ENCODE measurements at regions not wholly inside any gene's neighbourhood (a gene's known extent, or its start where the extent isn't known, plus 50 kb on each side); places are given as distances from the start of the nearest gene placed in this dataset.

GRCh38 chr15:94053626-94054025 is 177.7 kb upstream of the MCTP2 start:
- Histone ChIP-seq H3K36me3 (replicated peaks; ENCODE audit: insufficient read depth, low read depth) (no peaks in the 10 kb centered on the region), H3K4me1 (ENCODE audit: insufficient read depth) (peaks cover 3% of the 10 kb centered on the region), H3K27ac (no peak overlapping the region), H2AFZ (no peak overlapping the region), H3K4me3 (no peak overlapping the region), H3K4me2 (no peak overlapping the region), H3K9me3 (ENCODE audit: low read depth) (no peaks in the 10 kb centered on the region), H4K20me1 (ENCODE audit: insufficient read depth, poor library complexity, severe bottlenecking) (no peaks in the 10 kb centered on the region), H3K79me2 (no peaks in the 10 kb centered on the region), H3K9me2 (replicated peaks; ENCODE audit: insufficient read depth) (no peaks in the 10 kb centered on the region), H3K27me3 (no peaks in the 10 kb centered on the region)
- DNase-seq (ENCODE audit: low spot score), result no peak
- TF ChIP-seq CTCF (IDR thresholded peaks at IDR 0.05; ENCODE audit: poor library complexity) (no peak), EZH2phosphoT487 (IDR thresholded peaks at IDR 0.05; ENCODE audit: low read depth, severe bottlenecking, unreplicated experiment) (no peak), EZH2 (IDR thresholded peaks at IDR 0.05; ENCODE audit: borderline replicate concordance) (no peak)

- Histone ChIP-seq H2AFZ (no peak overlapping the region), H3K27ac (no peak overlapping the region)
- WGBS (ENCODE audit: low lambda C conversion rate, missing lambda C conversion rate), result 66% methylated on average over 2 of the region's 2 CpGs
Observed at GRCh38 chr15:94052711-94053110, 178.7 kb upstream of the MCTP2 start.

GRCh38 chr15:94047566-94047965 is 183.8 kb upstream of the MCTP2 start:
- Histone ChIP-seq H3K4me2 (no peak overlapping the region), H3K9me2 (replicated peaks; ENCODE audit: insufficient read depth) (no peaks in the 10 kb centered on the region), H3K4me3 (no peak overlapping the region), H3K9me3 (ENCODE audit: low read depth) (no peaks in the 10 kb centered on the region), H4K20me1 (ENCODE audit: insufficient read depth, poor library complexity, severe bottlenecking) (no peaks in the 10 kb centered on the region), H3K27ac (no peak overlapping the region), H3K79me2 (no peaks in the 10 kb centered on the region), H3K36me3 (replicated peaks; ENCODE audit: insufficient read depth, low read depth) (no peaks in the 10 kb centered on the region), H3K4me1 (ENCODE audit: insufficient read depth) (no peaks in the 10 kb centered on the region), H3K27me3 (no peaks in the 10 kb centered on the region), H2AFZ (no peak overlapping the region)
- DNase-seq (ENCODE audit: low spot score), result no peak
- no peak for TF ChIP-seq EZH2 (IDR thresholded peaks at IDR 0.05; ENCODE audit: borderline replicate concordance)
- TF ChIP-seq CTCF (IDR thresholded peaks at IDR 0.05; ENCODE audit: poor library complexity), result no peak
- no peak for TF ChIP-seq EZH2phosphoT487 (IDR thresholded peaks at IDR 0.05; ENCODE audit: low read depth, severe bottlenecking, unreplicated experiment)
- 86% methylated on average over 2 of the region's 2 CpGs for WGBS (ENCODE audit: low lambda C conversion rate, missing lambda C conversion rate)

More at GRCh38 chr15:94052711-94053110, 178.7 kb upstream of the MCTP2 start:
- Histone ChIP-seq H3K9me3 (ENCODE audit: low read depth) (no peaks in the 10 kb centered on the region), H3K4me2 (no peak overlapping the region), H3K9me2 (replicated peaks; ENCODE audit: insufficient read depth) (no peaks in the 10 kb centered on the region), H3K36me3 (replicated peaks; ENCODE audit: insufficient read depth, low read depth) (no peaks in the 10 kb centered on the region), H3K4me1 (ENCODE audit: insufficient read depth) (peaks cover 3% of the 10 kb centered on the region), H4K20me1 (ENCODE audit: insufficient read depth, poor library complexity, severe bottlenecking) (no peaks in the 10 kb centered on the region), H3K27me3 (no peaks in the 10 kb centered on the region), H3K4me3 (no peak overlapping the region), H3K79me2 (no peaks in the 10 kb centered on the region)
- TF ChIP-seq CTCF (IDR thresholded peaks at IDR 0.05; ENCODE audit: poor library complexity) (no peak), EZH2phosphoT487 (IDR thresholded peaks at IDR 0.05; ENCODE audit: low read depth, severe bottlenecking, unreplicated experiment) (no peak), EZH2 (IDR thresholded peaks at IDR 0.05; ENCODE audit: borderline replicate concordance) (no peak)
- no peak for DNase-seq (ENCODE audit: low spot score)

All from hepatocyte (in vitro differentiated cells).